Mammary epithelial cell (primary cell): ENCODE measurements at regions not wholly inside any gene's neighbourhood (a gene's known extent, or its start where the extent isn't known, plus 50 kb on each side); places are given as distances from the start of the nearest gene placed in this dataset.

Experiments used
- CTCF ChIP-seq, 2 donors: IDR thresholded peaks in 1 of 2; conservative IDR thresholded peaks in 1 of 2; 2 replicates each; pipeline ENCODE4 v1.5.1; 2011 to 2012; ENCODE audit warnings: inconsistent platforms in 2 of 2, low read length in 2 of 2, mild to moderate bottlenecking in 2 of 2, control low read depth in 1 of 2, low read depth in 1 of 2; ENCODE audit not compliant: insufficient read depth in 1 of 2; ENCODE audit errors: extremely low read depth in 1 of 2
- EZH2 ChIP-seq: IDR thresholded peaks from 2 replicates; pipeline ENCODE4 v1.6.1; 2012; ENCODE audit warnings: low read length, inconsistent platforms, borderline replicate concordance

- no peak for TF ChIP-seq CTCF (conservative IDR thresholded peaks at IDR 0.05 in 1 of 2, IDR thresholded peaks at IDR 0.05 in 1 of 2; ENCODE audit: extremely low read depth in 1 of 2, insufficient read depth in 1 of 2, low read depth in 1 of 2, low read length in 2 of 2)
- TF ChIP-seq EZH2, result no peak
Observed at GRCh38 chr7:53603461-53603860, 568.0 kb downstream of the POM121L12 start.
